Smooth muscle cell (in vitro differentiated cells): ENCODE measurements at regions not wholly inside any gene's neighbourhood (a gene's known extent, or its start where the extent isn't known, plus 50 kb on each side); places are given as distances from the start of the nearest gene placed in this dataset.
A peak's percentile ranks its signal among the peaks of the same experiment; 100 is the strongest.

Experiments used
- DNase-seq: peaks from one replicate; lab custom pipeline; 2025; ENCODE audit not compliant: unreplicated experiment; lab: John Stamatoyannopoulos, UW
- H2AFZ ChIP-seq: fragments of 200-600 bp; sonication (generic); 2 replicates; pipeline ENCODE4 v1.6.0; 2016; ENCODE audit warnings: antibody characterized with exemption, low read depth, mild to moderate bottlenecking
- H3F3A ChIP-seq: fragments of 200-600 bp; sonication (generic); 2 replicates; pipeline ENCODE4 v1.6.0; 2017; ENCODE audit warnings: antibody characterized with exemption, low read depth
- H3K27ac ChIP-seq: fragments of 200-600 bp; sonication (generic); 2 replicates; pipeline ENCODE4 v1.5.1; 2016; ENCODE audit warnings: low read depth, mild to moderate bottlenecking
- H3K27me3 ChIP-seq: fragments of 200-600 bp; sonication (generic); 2 replicates; pipeline ENCODE4 v1.6.1; 2016; ENCODE audit warnings: low read depth, mild to moderate bottlenecking
- H3K36me3 ChIP-seq: fragments of 200-600 bp; sonication (generic); 2 replicates; pipeline ENCODE4 v1.5.1; 2016; ENCODE audit warnings: low read depth
- H3K4me1 ChIP-seq: fragments of 200-600 bp; sonication (generic); 2 replicates; pipeline ENCODE4 v1.5.1; 2016; ENCODE audit warnings: low read depth
- H3K4me2 ChIP-seq: fragments of 200-600 bp; sonication (generic); 2 replicates; pipeline ENCODE4 v1.6.0; 2016; ENCODE audit warnings: mild to moderate bottlenecking
- H3K4me3 ChIP-seq: fragments of 200-600 bp; sonication (generic); 2 replicates; pipeline ENCODE4 v1.5.1; 2016; ENCODE audit warnings: mild to moderate bottlenecking
- H3K79me2 ChIP-seq: fragments of 200-600 bp; sonication (generic); 2 replicates; pipeline ENCODE4 v1.6.0; 2016; ENCODE audit warnings: low read depth, mild to moderate bottlenecking
- H3K9ac ChIP-seq: fragments of 200-600 bp; sonication (generic); 2 replicates; pipeline ENCODE4 v1.6.0; 2016; ENCODE audit warnings: low read depth
- H3K9me3 ChIP-seq: fragments of 200-600 bp; sonication (generic); replicated peaks from 2 replicates; pipeline ENCODE4 v1.5.1; 2016; ENCODE audit warnings: low read depth
- H4K20me1 ChIP-seq: fragments of 200-600 bp; sonication (generic); 2 replicates; pipeline ENCODE4 v1.6.0; 2016; ENCODE audit warnings: low read depth
- CTCF ChIP-seq: fragments of 200-600 bp; sonication (generic); IDR thresholded peaks from 2 replicates; pipeline ENCODE4 v1.5.1; 2017; ENCODE audit warnings: borderline replicate concordance, mild to moderate bottlenecking, antibody characterized with exemption; ENCODE audit not compliant: insufficient read depth, poor library complexity, severe bottlenecking
- WGBS: methylation state at CpG from one replicate; pipeline ENCODE4 v1.1.7; 2016; ENCODE audit warnings: low lambda C conversion rate; 5-methylcytosine and 5-hydroxymethylcytosine counted together

GRCh38 chr1:96329121-96329520 lies 392.5 kb upstream of the PTBP2 start:
- 26% methylated on average over 4 of the region's 4 CpGs for WGBS
- no peak overlapping the region for H3K4me2 ChIP-seq
- peak overlapping the region; percentile 9 for H3K27ac ChIP-seq
- no peak for DNase-seq
- H3K27me3 ChIP-seq, result no peaks in the 10 kb centered on the region
- H2AFZ ChIP-seq, result peak overlapping the region; percentile 5
- no peaks in the 10 kb centered on the region for H3K9me3 ChIP-seq
- H3K4me1 ChIP-seq, result no peaks in the 10 kb centered on the region
- no peaks in the 10 kb centered on the region for H3K36me3 ChIP-seq
- no peaks in the 10 kb centered on the region for H3F3A ChIP-seq
- no peak overlapping the region for H3K9ac ChIP-seq
- H4K20me1 ChIP-seq, result no peaks in the 10 kb centered on the region
- no peak overlapping the region for H3K4me3 ChIP-seq
- no peak for TF ChIP-seq CTCF
- H3K79me2 ChIP-seq, result no peaks in the 10 kb centered on the region

GRCh38 chr1:96331596-96331995 lies 390.0 kb upstream of the PTBP2 start:
- H3F3A ChIP-seq, result no peaks in the 10 kb centered on the region
- no peaks in the 10 kb centered on the region for H3K27me3 ChIP-seq
- H2AFZ ChIP-seq, result no peak overlapping the region
- no peak for TF ChIP-seq CTCF
- H3K4me2 ChIP-seq, result no peak overlapping the region
- no peak for DNase-seq
- H3K79me2 ChIP-seq, result no peaks in the 10 kb centered on the region
- 87% methylated on average over 3 of the region's 3 CpGs for WGBS
- no peaks in the 10 kb centered on the region for H3K36me3 ChIP-seq
- H3K4me3 ChIP-seq, result no peak overlapping the region
- no peaks in the 10 kb centered on the region for H3K9me3 ChIP-seq
- no peak overlapping the region for H3K27ac ChIP-seq
- no peaks in the 10 kb centered on the region for H4K20me1 ChIP-seq
- H3K4me1 ChIP-seq, result no peaks in the 10 kb centered on the region
- H3K9ac ChIP-seq, result no peak overlapping the region

GRCh38 chr1:96333522-96334235 lies 387.9 kb upstream of the PTBP2 start:
- no peaks in the 10 kb centered on the region for H3K36me3 ChIP-seq
- no peaks in the 10 kb centered on the region for H4K20me1 ChIP-seq
- TF ChIP-seq CTCF, result no peak

GRCh38 chr1:96334236-96334557 lies 387.4 kb upstream of the PTBP2 start:
- Histone ChIP-seq H3K9me3 (no peaks in the 10 kb centered on the region), H3K9ac (no peak overlapping the region), H3K4me3 (no peak overlapping the region), H3K27ac (no peak overlapping the region), H3K4me2 (no peak overlapping the region), H3K27me3 (no peaks in the 10 kb centered on the region), H3F3A (no peaks in the 10 kb centered on the region), H2AFZ (no peak overlapping the region), H3K4me1 (no peaks in the 10 kb centered on the region), H3K79me2 (no peaks in the 10 kb centered on the region), H4K20me1 (no peaks in the 10 kb centered on the region), H3K36me3 (no peaks in the 10 kb centered on the region)
- no peak for TF ChIP-seq CTCF
- 94% methylated on average over 4 of the region's 4 CpGs for WGBS
- no peak for DNase-seq

More at GRCh38 chr1:96333522-96334235, 387.9 kb upstream of the PTBP2 start:
- Histone ChIP-seq H2AFZ (no peak overlapping the region), H3K27me3 (no peaks in the 10 kb centered on the region), H3K79me2 (no peaks in the 10 kb centered on the region), H3K9ac (no peak overlapping the region), H3K9me3 (no peaks in the 10 kb centered on the region), H3K4me3 (no peak overlapping the region), H3K27ac (no peak overlapping the region), H3K4me1 (no peaks in the 10 kb centered on the region), H3K4me2 (no peak overlapping the region), H3F3A (no peaks in the 10 kb centered on the region)
- WGBS, result 79% methylated on average over 4 of the region's 4 CpGs
- DNase-seq, result no peak
